ENCODE measurements at regions not wholly inside any gene's neighbourhood (a gene's known extent, or its start where the extent isn't known, plus 50 kb on each side); places are given as distances from the start of the nearest gene placed in this dataset.

GRCh38 chr3:144263706-144264105, 292.1 kb downstream of the DIPK2A start:
- no peak for TF ChIP-seq EZH2 (IDR thresholded peaks at IDR 0.05; ENCODE audit: borderline replicate concordance, insufficient read depth, low read length, poor library complexity, severe bottlenecking)
- no peak for TF ChIP-seq CTCF (IDR thresholded peaks at IDR 0.05; ENCODE audit: poor library complexity, severe bottlenecking)
- TF ChIP-seq POLR2AphosphoS5 (IDR thresholded peaks at IDR 0.05): no peak
- TF ChIP-seq RAD21 (conservative IDR thresholded peaks at IDR 0.05): no peak
- TF ChIP-seq REST (IDR thresholded peaks at IDR 0.05; ENCODE audit: borderline replicate concordance): no peak
- TF ChIP-seq SMC3 (conservative IDR thresholded peaks at IDR 0.05; ENCODE audit: poor library complexity): no peak
